OCI-LY1 (cell line): ENCODE measurements at regions not wholly inside any gene's neighbourhood (a gene's known extent, or its start where the extent isn't known, plus 50 kb on each side); places are given as distances from the start of the nearest gene placed in this dataset.

Experiments
- CTCF ChIP-seq: fragments of 200-600 bp; sonication (generic), shearing (Covaris generic); IDR thresholded peaks from 2 replicates; pipeline ENCODE4 v1.5.1; 2017; ENCODE audit warnings: mild to moderate bottlenecking, antibody characterized with exemption, low read length, moderate library complexity, mixed read lengths
- EZH2 ChIP-seq: fragments of 200-600 bp; sonication (generic), shearing (Covaris generic); IDR thresholded peaks from 2 replicates; pipeline ENCODE4 v1.8.0; 2017; ENCODE audit warnings: borderline replicate concordance, mixed run types, mild to moderate bottlenecking, antibody characterized with exemption, low read length, moderate library complexity, mixed read lengths

GRCh38 chr6:105493736-105494135 lies 90.9 kb upstream of the PREP start:
- TF ChIP-seq CTCF (no peak), EZH2 (no peak)
